H1 (cell line): ENCODE measurements at regions not wholly inside any gene's neighbourhood (a gene's known extent, or its start where the extent isn't known, plus 50 kb on each side); places are given as distances from the start of the nearest gene placed in this dataset.

Experiments used
- CHD1 ChIP-seq: IDR thresholded peaks from 2 replicates; pipeline ENCODE4 v1.6.1; 2012; ENCODE audit warnings: low read depth, low read length, improper control_type of control experiment
- CREB1 ChIP-seq: IDR thresholded peaks from 2 replicates; pipeline ENCODE4 v1.6.1; 2012; ENCODE audit warnings: inconsistent platforms
- POLR2AphosphoS5 ChIP-seq: IDR thresholded peaks from 2 replicates; pipeline ENCODE4 v1.6.1; 2011; ENCODE audit warnings: low read depth, low read length
- YY1 ChIP-seq: IDR thresholded peaks from 2 replicates; pipeline ENCODE4 v1.6.1; 2011; ENCODE audit warnings: low read depth, mild to moderate bottlenecking, low read length

DNA sequence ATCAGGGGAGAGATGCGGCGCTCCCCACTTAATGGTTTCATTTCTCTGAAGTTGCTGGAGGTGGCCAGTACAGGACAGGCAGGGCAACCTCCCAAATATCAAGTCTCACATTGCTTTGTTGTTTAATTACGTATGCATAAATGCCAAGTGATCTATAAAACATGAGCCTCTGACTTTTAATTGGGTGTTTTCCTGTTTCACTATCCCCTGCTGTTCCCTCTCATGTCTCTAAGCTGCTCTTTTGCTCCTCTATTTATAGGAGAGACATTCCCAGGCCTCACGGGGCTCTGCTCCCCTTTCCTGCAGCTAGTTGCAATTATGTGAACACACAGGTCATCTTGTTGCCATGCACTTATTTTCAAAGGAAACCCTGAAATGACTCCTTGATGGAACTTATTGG, 1173.5 kb upstream of the GOT2 start (continued):
- TF ChIP-seq CHD1: no peak
- no peak for TF ChIP-seq YY1
- TF ChIP-seq POLR2AphosphoS5: no peak
- no peak for TF ChIP-seq CREB1
